ENCODE measurements at regions not wholly inside any gene's neighbourhood (a gene's known extent, or its start where the extent isn't known, plus 50 kb on each side); places are given as distances from the start of the nearest gene placed in this dataset.

GRCh38 chr20:51089840-51090239, 66.9 kb upstream of the KCNG1 start:
- no peak for TF ChIP-seq CTCF (IDR thresholded peaks at IDR 0.05; ENCODE audit: low read depth, low read length, missing control alignments)
- no peak overlapping the region for H3K4me3 ChIP-seq (replicated peaks; ENCODE audit: low read depth, low read length)
- no peak for DNase-seq (ENCODE audit: extremely low read depth, low read depth)

GRCh38 chr20:51089272-51089781, 66.4 kb upstream of the KCNG1 start:
- no peak overlapping the region for H3K4me3 ChIP-seq (replicated peaks; ENCODE audit: low read depth, low read length)
- no peak for DNase-seq (ENCODE audit: extremely low read depth, low read depth)
- no peak for TF ChIP-seq CTCF (IDR thresholded peaks at IDR 0.05; ENCODE audit: low read depth, low read length, missing control alignments)

GRCh38 chr20:51087266-51087665, 64.4 kb upstream of the KCNG1 start:
- TF ChIP-seq CTCF (IDR thresholded peaks at IDR 0.05; ENCODE audit: low read depth, low read length, missing control alignments) = no peak
- H3K4me3 ChIP-seq (replicated peaks; ENCODE audit: low read depth, low read length) = no peak overlapping the region
- DNase-seq (ENCODE audit: extremely low read depth, low read depth) = no peak

GRCh38 chr20:51085769-51086168, 62.9 kb upstream of the KCNG1 start:
- TF ChIP-seq CTCF (IDR thresholded peaks at IDR 0.05; ENCODE audit: low read depth, low read length, missing control alignments) = no peak
- DNase-seq (ENCODE audit: extremely low read depth, low read depth) = no peak
- no peak overlapping the region for H3K4me3 ChIP-seq (replicated peaks; ENCODE audit: low read depth, low read length)

- H3K4me3 ChIP-seq (replicated peaks; ENCODE audit: low read depth, low read length) = no peak overlapping the region
- no peak for TF ChIP-seq CTCF (IDR thresholded peaks at IDR 0.05; ENCODE audit: low read depth, low read length, missing control alignments)
- DNase-seq (ENCODE audit: extremely low read depth, low read depth) = no peak
Measured at GRCh38 chr20:51084593-51085377, 61.9 kb upstream of the KCNG1 start.

- TF ChIP-seq CTCF (IDR thresholded peaks at IDR 0.05; ENCODE audit: low read depth, low read length, missing control alignments) = no peak
- DNase-seq (ENCODE audit: extremely low read depth, low read depth) = no peak
- no peak overlapping the region for H3K4me3 ChIP-seq (replicated peaks; ENCODE audit: low read depth, low read length)
Measured at GRCh38 chr20:51083447-51083846, 60.5 kb upstream of the KCNG1 start.
